Tongue (tissue), 1 donor: ENCODE measurements at regions not wholly inside any gene's neighbourhood (a gene's known extent, or its start where the extent isn't known, plus 50 kb on each side); places are given as distances from the start of the nearest gene placed in this dataset.

Experiments used
- DNase-seq: peaks from one replicate; pipeline ENCODE4 v3.0.0-alpha.2; 2015

- no peak for DNase-seq
These were observed 120.2 kb upstream of the MLN start for GRCh38 chr6:33923857-33924514.

GRCh38 chr6:33921745-33922144 lies 117.9 kb upstream of the MLN start:
- DNase-seq, result no peak

GRCh38 chr6:33918175-33918695 lies 114.4 kb upstream of the MLN start:
- no peak for DNase-seq

- DNase-seq, result peak; percentile 81
These were observed 111.3 kb upstream of the MLN start for GRCh38 chr6:33915134-33915533.

- peak; percentile 11 for DNase-seq
These were observed 110.8 kb upstream of the MLN start for GRCh38 chr6:33914645-33915044.

- no peak for DNase-seq
These were observed 108.4 kb upstream of the MLN start for GRCh38 chr6:33912195-33912594.

GRCh38 chr6:33911488-33911887 lies 107.7 kb upstream of the MLN start:
- DNase-seq, result no peak

- no peak for DNase-seq
These were observed 106.8 kb upstream of the MLN start for GRCh38 chr6:33910594-33910993.

GRCh38 chr6:33909737-33910136 lies 105.9 kb upstream of the MLN start:
- DNase-seq, result no peak

- no peak for DNase-seq
These were observed 104.2 kb upstream of the MLN start for GRCh38 chr6:33908025-33908424.

GRCh38 chr6:33907227-33907626 lies 103.4 kb upstream of the MLN start:
- DNase-seq, result no peak

GRCh38 chr6:33906439-33906838 lies 102.6 kb upstream of the MLN start:
- DNase-seq, result no peak

GRCh38 chr6:33905071-33905609 lies 101.3 kb upstream of the MLN start:
- no peak for DNase-seq

GRCh38 chr6:33904747-33905065 lies 100.9 kb upstream of the MLN start:
- DNase-seq, result no peak

GRCh38 chr6:33904050-33904746 lies 100.4 kb upstream of the MLN start:
- peak; percentile 24 for DNase-seq

- no peak for DNase-seq
These were observed 99.8 kb upstream of the MLN start for GRCh38 chr6:33903579-33903978.

GRCh38 chr6:33902457-33902853 lies 98.7 kb upstream of the MLN start:
- no peak for DNase-seq

- no peak for DNase-seq
These were observed 98.1 kb upstream of the MLN start for GRCh38 chr6:33901822-33902456.

- DNase-seq, result no peak
These were observed 95.0 kb upstream of the MLN start for GRCh38 chr6:33898771-33899170.

GRCh38 chr6:33897189-33897780 lies 93.5 kb upstream of the MLN start:
- DNase-seq, result no peak

GRCh38 chr6:33896391-33897188 lies 92.8 kb upstream of the MLN start:
- no peak for DNase-seq

GRCh38 chr6:33895988-33896387 lies 92.2 kb upstream of the MLN start:
- DNase-seq, result no peak
